ENCODE measurements at regions not wholly inside any gene's neighbourhood (a gene's known extent, or its start where the extent isn't known, plus 50 kb on each side); places are given as distances from the start of the nearest gene placed in this dataset.
"Not testable (repeated sequence)": the region's sequence is repeated elsewhere in the genome, so short reads cannot be mapped to it uniquely, and the experiment has no call there.

DNA sequence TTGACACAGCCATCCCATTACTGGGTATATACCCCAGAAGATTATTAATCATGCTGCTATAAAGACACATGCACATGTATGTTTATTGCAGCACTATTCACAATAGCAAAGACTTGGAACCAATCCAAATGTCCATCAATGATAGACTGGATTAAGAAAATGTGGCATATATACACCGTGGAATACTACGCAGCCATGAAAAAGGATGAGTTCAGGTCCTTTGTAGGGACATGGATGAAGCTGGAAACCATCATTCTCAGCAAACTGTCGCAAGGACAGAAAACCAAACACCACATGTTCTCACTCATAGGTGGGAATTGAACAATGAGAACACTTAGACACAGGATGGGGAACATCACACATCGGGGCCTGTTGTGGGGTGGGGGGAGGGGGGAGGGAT, 165.9 kb downstream of the SMARCA1 start:
- TF ChIP-seq, protein P1, sequence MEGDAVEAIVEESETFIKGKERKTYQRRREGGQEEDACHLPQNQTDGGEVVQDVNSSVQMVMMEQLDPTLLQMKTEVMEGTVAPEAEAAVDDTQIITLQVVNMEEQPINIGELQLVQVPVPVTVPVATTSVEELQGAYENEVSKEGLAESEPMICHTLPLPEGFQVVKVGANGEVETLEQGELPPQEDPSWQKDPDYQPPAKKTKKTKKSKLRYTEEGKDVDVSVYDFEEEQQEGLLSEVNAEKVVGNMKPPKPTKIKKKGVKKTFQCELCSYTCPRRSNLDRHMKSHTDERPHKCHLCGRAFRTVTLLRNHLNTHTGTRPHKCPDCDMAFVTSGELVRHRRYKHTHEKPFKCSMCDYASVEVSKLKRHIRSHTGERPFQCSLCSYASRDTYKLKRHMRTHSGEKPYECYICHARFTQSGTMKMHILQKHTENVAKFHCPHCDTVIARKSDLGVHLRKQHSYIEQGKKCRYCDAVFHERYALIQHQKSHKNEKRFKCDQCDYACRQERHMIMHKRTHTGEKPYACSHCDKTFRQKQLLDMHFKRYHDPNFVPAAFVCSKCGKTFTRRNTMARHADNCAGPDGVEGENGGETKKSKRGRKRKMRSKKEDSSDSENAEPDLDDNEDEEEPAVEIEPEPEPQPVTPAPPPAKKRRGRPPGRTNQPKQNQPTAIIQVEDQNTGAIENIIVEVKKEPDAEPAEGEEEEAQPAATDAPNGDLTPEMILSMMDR (conservative IDR thresholded peaks at IDR 0.05; ENCODE audit: low read depth, low read length), result not testable (repeated sequence)
- not testable (repeated sequence) for TF ChIP-seq EZH2 (IDR thresholded peaks at IDR 0.05; ENCODE audit: low read length, unreplicated experiment); EZH2phosphoT487 (IDR thresholded peaks at IDR 0.05; ENCODE audit: borderline replicate concordance, low read length)
